ENCODE measurements at regions not wholly inside any gene's neighbourhood (a gene's known extent, or its start where the extent isn't known, plus 50 kb on each side); places are given as distances from the start of the nearest gene placed in this dataset.

DNA sequence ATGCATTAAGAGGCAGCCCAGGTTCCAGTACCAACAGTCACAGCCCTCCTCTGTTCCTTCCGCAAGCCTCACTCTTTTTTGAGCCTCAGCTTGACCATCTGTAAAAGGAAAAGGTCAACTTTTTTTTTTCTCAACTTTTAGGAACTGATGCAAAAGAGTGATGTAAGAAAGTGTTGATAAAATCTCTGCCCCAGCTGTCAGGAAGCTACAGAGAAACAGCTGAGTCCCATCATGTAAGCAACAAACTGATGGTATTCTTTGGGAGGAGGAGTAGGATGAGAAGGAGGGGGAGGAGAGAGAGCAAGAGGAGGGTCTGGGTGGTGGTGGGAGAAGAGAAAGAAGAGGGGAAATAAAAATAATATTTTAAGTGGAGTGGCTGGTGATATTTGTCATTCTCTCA is 233.9 kb upstream of the TSHZ3 start:
- peaks cover 43% of the 10 kb centered on the region for H3K27me3 ChIP-seq (replicated peaks; ENCODE audit: insufficient read depth, low read length)
- H4K20me1 ChIP-seq (ENCODE audit: insufficient read depth, low read length): no peaks in the 10 kb centered on the region
- H3K9me3 ChIP-seq (replicated peaks; ENCODE audit: insufficient read depth, low read length): no peaks in the 10 kb centered on the region
- H2AFZ ChIP-seq (ENCODE audit: low read length): no peak overlapping the region
- no peak for DNase-seq
- H3K4me3 ChIP-seq (ENCODE audit: low read length): no peak overlapping the region
- H3K4me2 ChIP-seq (ENCODE audit: low read depth, low read length): no peak overlapping the region
- H3K9ac ChIP-seq (ENCODE audit: low read length): no peak overlapping the region
- no peaks in the 10 kb centered on the region for H3K9me2 ChIP-seq (replicated peaks; ENCODE audit: insufficient read depth, low read length)
- no peaks in the 10 kb centered on the region for H3K79me2 ChIP-seq (ENCODE audit: low read length)
- H3K36me3 ChIP-seq (replicated peaks; ENCODE audit: insufficient read depth, low read length): no peaks in the 10 kb centered on the region
- no peak overlapping the region for H3K27ac ChIP-seq (ENCODE audit: low read length)
- H3K4me1 ChIP-seq (ENCODE audit: low read length): no peaks in the 10 kb centered on the region
- no peaks in the 10 kb centered on the region for H3F3A ChIP-seq (ENCODE audit: insufficient read depth, low read length)
- no peak for TF ChIP-seq CTCF (IDR thresholded peaks at IDR 0.05; ENCODE audit: low read length)
- TF ChIP-seq EZH2phosphoT487 (IDR thresholded peaks at IDR 0.05; ENCODE audit: low read length): no peak

GRCh38 chr19:31586282-31586681 is 237.0 kb upstream of the TSHZ3 start:
- H3K9ac ChIP-seq (ENCODE audit: low read length): no peak overlapping the region
- no peaks in the 10 kb centered on the region for H3K9me2 ChIP-seq (replicated peaks; ENCODE audit: insufficient read depth, low read length)
- no peaks in the 10 kb centered on the region for H3K4me1 ChIP-seq (ENCODE audit: low read length)
- no peak overlapping the region for H3K27ac ChIP-seq (ENCODE audit: low read length)
- no peaks in the 10 kb centered on the region for H3K79me2 ChIP-seq (ENCODE audit: low read length)
- H3K4me2 ChIP-seq (ENCODE audit: low read depth, low read length): no peak overlapping the region
- no peak overlapping the region for H3K4me3 ChIP-seq (ENCODE audit: low read length)
- DNase-seq: no peak
- TF ChIP-seq CTCF (IDR thresholded peaks at IDR 0.05; ENCODE audit: low read length) (no peak), EZH2phosphoT487 (IDR thresholded peaks at IDR 0.05; ENCODE audit: low read length) (no peak), EZH2 (optimal IDR thresholded peaks at IDR 0.05; ENCODE audit: low read depth, low read length) (no peak)
- H3K27me3 ChIP-seq (replicated peaks; ENCODE audit: insufficient read depth, low read length): peaks cover 51% of the 10 kb centered on the region
- no peaks in the 10 kb centered on the region for H3F3A ChIP-seq (ENCODE audit: insufficient read depth, low read length)
- H3K9me3 ChIP-seq (replicated peaks; ENCODE audit: insufficient read depth, low read length): no peaks in the 10 kb centered on the region
- H4K20me1 ChIP-seq (ENCODE audit: insufficient read depth, low read length): no peaks in the 10 kb centered on the region
- H3K36me3 ChIP-seq (replicated peaks; ENCODE audit: insufficient read depth, low read length): no peaks in the 10 kb centered on the region
- no peak overlapping the region for H2AFZ ChIP-seq (ENCODE audit: low read length)

DNA sequence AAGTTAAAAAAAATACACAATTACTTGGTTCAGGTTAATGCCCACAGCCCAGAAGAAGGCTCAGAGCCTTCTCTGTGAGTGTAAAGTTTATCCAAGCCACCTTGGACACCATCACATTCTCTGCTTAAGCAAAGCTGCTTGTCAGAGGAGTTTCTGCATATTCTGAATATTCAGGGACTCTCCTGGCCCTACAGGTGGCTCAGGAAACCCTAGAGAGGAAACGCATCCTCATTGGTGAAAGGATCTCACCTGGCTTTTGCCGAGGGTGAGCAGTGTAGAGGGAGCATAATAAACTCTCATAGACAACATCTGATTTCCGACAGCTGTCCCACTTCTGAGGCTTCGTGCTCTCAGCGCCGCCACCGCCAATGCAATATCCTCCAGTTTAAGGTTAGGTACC is 239.9 kb upstream of the TSHZ3 start:
- Histone ChIP-seq H3K9ac (ENCODE audit: low read length) (no peak overlapping the region), H3K27me3 (replicated peaks; ENCODE audit: insufficient read depth, low read length) (peaks cover 71% of the 10 kb centered on the region), H3F3A (ENCODE audit: insufficient read depth, low read length) (no peaks in the 10 kb centered on the region), H3K9me3 (replicated peaks; ENCODE audit: insufficient read depth, low read length) (no peaks in the 10 kb centered on the region), H3K4me2 (ENCODE audit: low read depth, low read length) (no peak overlapping the region), H3K4me3 (ENCODE audit: low read length) (no peak overlapping the region), H2AFZ (ENCODE audit: low read length) (no peak overlapping the region), H3K4me1 (ENCODE audit: low read length) (no peaks in the 10 kb centered on the region), H3K79me2 (ENCODE audit: low read length) (no peaks in the 10 kb centered on the region), H3K9me2 (replicated peaks; ENCODE audit: insufficient read depth, low read length) (no peaks in the 10 kb centered on the region), H3K36me3 (replicated peaks; ENCODE audit: insufficient read depth, low read length) (no peaks in the 10 kb centered on the region), H3K27ac (ENCODE audit: low read length) (no peak overlapping the region), H4K20me1 (ENCODE audit: insufficient read depth, low read length) (no peaks in the 10 kb centered on the region)
- no peak for DNase-seq
- TF ChIP-seq EZH2phosphoT487 (IDR thresholded peaks at IDR 0.05; ENCODE audit: low read length): no peak
- TF ChIP-seq CTCF (IDR thresholded peaks at IDR 0.05; ENCODE audit: low read length): no peak
- TF ChIP-seq EZH2 (optimal IDR thresholded peaks at IDR 0.05; ENCODE audit: low read depth, low read length): no peak

All from MM.1S (cell line).